K562 (cell line): ENCODE measurements at regions not wholly inside any gene's neighbourhood (a gene's known extent, or its start where the extent isn't known, plus 50 kb on each side); places are given as distances from the start of the nearest gene placed in this dataset.

Experiments used
- ATAC-seq: fragments of 200-7000 bp; cut with Tn5 transposase; 3 replicates; pipeline ENCODE4 v1.9.1; 2020; ENCODE audit warnings: moderate library complexity
- BruUV-seq: library from RNA; stranded (reverse); fragments of 400-500 nt; replicated peaks from 2 replicates; lab custom pipeline; 2021; lab: Mats Ljungman, UMichigan
- CTCF ChIA-PET: fragments of 300-600 bp; formaldehyde crosslinking; extraction: SDS; loops from one replicate; lab custom pipeline; 2021; ENCODE audit warnings: low intra/inter-chr PET ratio; lab: Yijun Ruan, JAX
- POLR2A ChIA-PET: fragments of 300-600, 350-650 bp; sonication (Branson Sonifier 250); formaldehyde crosslinking; extraction: SDS; loops from one replicate; lab custom pipeline; 2021; ENCODE audit warnings: antibody characterized with exemption, inconsistent platforms; lab: Yijun Ruan, JAX
- DNase-seq, 4 experiments: peaks; one replicate each; pipeline versions ENCODE4 v3.0.0 to v3.0.0-alpha.2; 2011 to 2018; ENCODE audit warnings: low spot score in 3 of 4, mixed read lengths in 3 of 4; ENCODE audit errors: extremely low read depth in 1 of 4
- FAIRE-seq: peaks from 2 replicates; lab custom pipeline; 2011; peaks lifted over from hg19 to GRCh38; lab: Jason Lieb, UNC
- H2AFZ ChIP-seq: 2 replicates; pipeline ENCODE4 v1.6.0; 2011; ENCODE audit warnings: low read depth, low read length, control low read depth, inconsistent platforms
- H3K27ac ChIP-seq: fragments of 200-600 bp; 3 replicates; pipeline ENCODE4 v1.8.0; 2011; ENCODE audit warnings: low read depth, mild to moderate bottlenecking, control low read depth, inconsistent platforms, low read length, moderate library complexity, mixed read lengths; ENCODE audit errors: extremely low read depth
- H3K27me3 ChIP-seq, 2 experiments: fragments of 300-600 bp in 1 of 2; 2 replicates in 1 of 2; 3 replicates in 1 of 2; pipeline versions ENCODE4 v1.6.0 to v1.8.0; 2011; ENCODE audit warnings: inconsistent platforms in 2 of 2, low read length in 2 of 2, mild to moderate bottlenecking in 1 of 2, mixed read lengths in 1 of 2, moderate library complexity in 1 of 2; ENCODE audit not compliant: control insufficient read depth in 2 of 2, insufficient read depth in 2 of 2
- H3K36me3 ChIP-seq: fragments of 300-600 bp; 3 replicates; pipeline ENCODE4 v1.8.0; 2011; ENCODE audit warnings: mild to moderate bottlenecking, low read length, inconsistent platforms; ENCODE audit not compliant: control insufficient read depth, insufficient read depth
- H3K4me1 ChIP-seq, 2 experiments: fragments of 200-600 bp in 1 of 2; replicated peaks in 1 of 2; 2 replicates in 1 of 2; 3 replicates in 1 of 2; pipeline versions ENCODE4 v1.5.1 to v1.8.0; 2011; ENCODE audit warnings: inconsistent platforms in 2 of 2, low read length in 2 of 2, mild to moderate bottlenecking in 1 of 2, mixed read lengths in 1 of 2, moderate library complexity in 1 of 2; ENCODE audit not compliant: control insufficient read depth in 2 of 2, insufficient read depth in 2 of 2
- H3K4me2 ChIP-seq: 2 replicates; pipeline ENCODE4 v1.6.1; 2011; ENCODE audit warnings: low read length, control low read depth, inconsistent platforms, mixed read lengths; ENCODE audit not compliant: insufficient read depth
- H3K4me3 ChIP-seq: fragments of 200-600 bp; sonication (generic), shearing (Covaris generic); 2 replicates; pipeline ENCODE4 v1.5.1; 2016; ENCODE audit warnings: control low read depth, inconsistent platforms
- H3K79me2 ChIP-seq: fragments of 200-600 bp; 3 replicates; pipeline ENCODE4 v1.8.0; 2011; ENCODE audit warnings: low read length, inconsistent platforms; ENCODE audit not compliant: control insufficient read depth, insufficient read depth
- H3K9ac ChIP-seq, 2 experiments: 2 replicates each; pipeline versions ENCODE4 v1.6.0 to v1.6.1; 2011; ENCODE audit warnings: low read depth in 2 of 2, low read length in 2 of 2, control low read depth in 1 of 2, inconsistent platforms in 1 of 2, mild to moderate bottlenecking in 1 of 2, mixed read lengths in 1 of 2; ENCODE audit not compliant: insufficient read depth in 1 of 2
- H3K9me1 ChIP-seq: one replicate; pipeline ENCODE4 v1.6.0; 2011; ENCODE audit warnings: inconsistent platforms, mild to moderate bottlenecking, low read length, moderate library complexity; ENCODE audit not compliant: control insufficient read depth, insufficient read depth
- H3K9me3 ChIP-seq: replicated peaks from 2 replicates; pipeline ENCODE4 v1.5.1; 2011; ENCODE audit warnings: low read depth, low read length, inconsistent platforms; ENCODE audit not compliant: control insufficient read depth, insufficient read depth
- H4K20me1 ChIP-seq: replicated peaks from 2 replicates; pipeline ENCODE4 v1.6.1; 2011; ENCODE audit warnings: low read length, inconsistent platforms, mixed read lengths; ENCODE audit not compliant: control insufficient read depth, insufficient read depth
- MEIS2 ChIP-seq: fragments of 450-650 bp; IDR thresholded peaks from 2 replicates; pipeline ENCODE4 v1.6.1; 2014; ENCODE audit warnings: mild to moderate bottlenecking; ENCODE audit not compliant: partially characterized antibody
- RFX1 ChIP-seq: fragments of 450-650 bp; IDR thresholded peaks from 2 replicates; pipeline ENCODE4 v1.6.1; 2016; ENCODE audit warnings: mild to moderate bottlenecking, moderate library complexity
- SAFB2 ChIP-seq: fragments of 200-400 bp; formaldehyde crosslinking; IDR thresholded peaks from 2 replicates; pipeline ENCODE4 v1.6.1; 2018; ENCODE audit warnings: borderline replicate concordance, low read length, low read depth, moderate library complexity; ENCODE audit not compliant: severe bottlenecking
- SOX6 ChIP-seq: fragments of 450-650 bp; IDR thresholded peaks from 2 replicates; pipeline ENCODE4 v1.6.1; 2014; ENCODE audit warnings: mild to moderate bottlenecking
- ZNF174 ChIP-seq: fragments of 250-450 bp; sonication (Bioruptor Pico); IDR thresholded peaks from 2 replicates; pipeline ENCODE4 v1.4.0; 2020; ENCODE audit warnings: mild to moderate bottlenecking
- WGBS: fragments of 100-300 bp; shearing (Covaris generic); methylation state at CpG from one replicate; pipeline ENCODE4 v1.1.6; 2016; ENCODE audit warnings: low coverage, mixed read lengths; ENCODE audit not compliant: insufficient coverage; ENCODE audit errors: missing lambda C conversion rate; 5-methylcytosine and 5-hydroxymethylcytosine counted together
- in situ Hi-C: fragments of 300-500 bp; cut with MboI; formaldehyde crosslinking; loops from 4 replicates; pipeline ENCODE4 v1.15.0; 2018; ENCODE audit warnings: inconsistent platforms, mixed read lengths
- intact Hi-C: fragments of 100-400 bp; cut with micrococcal nuclease; formaldehyde crosslinking; loops from 2 replicates; pipeline ENCODE4 v1.14.2; 2022
- TF ChIP-seq, protein P1 (sequence below): IDR thresholded peaks from 2 replicates; pipeline ENCODE4 v1.6.1; 2012; ENCODE audit warnings: low read depth, low read length, improper control_type of control experiment, borderline replicate concordance

DNA sequence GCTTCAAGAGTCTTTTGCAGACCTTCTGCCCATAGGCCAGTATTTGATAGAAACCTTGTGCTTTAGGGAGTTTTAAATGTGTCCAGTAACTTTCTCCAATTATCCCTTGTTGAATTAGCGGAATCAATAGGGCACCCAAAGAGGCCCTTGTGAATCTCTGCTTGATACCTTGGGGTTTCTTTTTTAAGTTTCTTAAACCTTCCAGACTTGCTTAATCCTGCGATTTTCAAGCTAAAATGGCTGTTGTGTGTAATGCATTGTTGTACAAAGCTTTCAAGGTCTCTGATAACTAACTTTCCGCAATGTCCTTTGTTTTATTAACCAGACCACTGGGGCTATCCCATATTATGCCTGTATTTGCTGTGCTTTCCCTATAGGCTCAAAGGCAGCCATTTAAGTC lies 577.4 kb upstream of the RORB start:
- Histone ChIP-seq H3K4me2 (no peak overlapping the region), H4K20me1 (no peaks in the 10 kb centered on the region), H3K4me1 (no peaks in the 10 kb centered on the region), H3K79me2 (no peaks in the 10 kb centered on the region), H3K27ac (no peak overlapping the region), H2AFZ (no peak overlapping the region), H3K9me3 (no peaks in the 10 kb centered on the region), H3K36me3 (no peaks in the 10 kb centered on the region), H3K27me3 (no peaks in the 10 kb centered on the region), H3K9ac (no peak overlapping the region), H3K4me3 (no peak overlapping the region), H3K9me1 (no peaks in the 10 kb centered on the region)
- FAIRE-seq (no peak), ATAC-seq (no peak), DNase-seq (no peak)
- 80% methylated on average over 2 of the region's 3 CpGs for WGBS
- CTCF ChIA-PET: no interaction called here
- TF ChIP-seq, protein P1, sequence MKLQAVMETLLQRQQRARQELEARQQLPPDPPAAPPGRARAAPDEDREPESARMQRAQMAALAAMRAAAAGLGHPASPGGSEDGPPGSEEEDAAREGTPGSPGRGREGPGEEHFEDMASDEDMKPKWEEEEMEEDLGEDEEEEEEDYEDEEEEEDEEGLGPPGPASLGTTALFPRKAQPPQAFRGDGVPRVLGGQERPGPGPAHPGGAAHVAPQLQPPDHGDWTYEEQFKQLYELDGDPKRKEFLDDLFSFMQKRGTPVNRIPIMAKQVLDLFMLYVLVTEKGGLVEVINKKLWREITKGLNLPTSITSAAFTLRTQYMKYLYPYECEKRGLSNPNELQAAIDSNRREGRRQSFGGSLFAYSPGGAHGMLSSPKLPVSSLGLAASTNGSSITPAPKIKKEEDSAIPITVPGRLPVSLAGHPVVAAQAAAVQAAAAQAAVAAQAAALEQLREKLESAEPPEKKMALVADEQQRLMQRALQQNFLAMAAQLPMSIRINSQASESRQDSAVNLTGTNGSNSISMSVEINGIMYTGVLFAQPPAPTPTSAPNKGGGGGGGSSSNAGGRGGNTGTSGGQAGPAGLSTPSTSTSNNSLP: no peak
- TF ChIP-seq MEIS2 (no peak), SOX6 (no peak), ZNF174 (CRISPR knock-in tag) (no peak)
- intact Hi-C loops: loop anchor here (2.0 kb wide), 1 partner anchor 45 kb away; no protein-coding TSS in a partner anchor
- in situ Hi-C loops: no loop called here
- BruUV-seq: no TSS peak
- POLR2A ChIA-PET: no interaction called here

DNA sequence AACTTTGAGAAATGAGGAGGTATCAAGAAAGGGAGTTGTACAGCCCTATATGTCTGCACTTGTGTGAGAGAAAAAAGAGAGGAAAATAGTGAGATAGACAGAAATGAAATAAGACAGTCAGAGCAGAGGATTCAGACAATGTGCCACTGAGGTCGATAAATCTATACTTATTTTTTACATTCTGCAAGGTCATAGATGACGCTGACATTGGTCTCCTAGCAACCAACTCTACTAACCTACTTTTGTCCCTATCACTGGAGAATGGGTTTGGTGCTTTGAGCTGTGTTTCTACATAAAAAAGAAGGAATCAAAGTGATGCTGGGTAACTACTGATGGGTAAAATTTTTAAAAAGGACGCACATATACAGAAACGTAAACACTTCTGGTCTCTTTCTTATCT lies 573.3 kb upstream of the RORB start:
- ChIA-PET POLR2A (no interaction called here), CTCF (no interaction called here)
- no peaks in the 10 kb centered on the region for H3K9me1 ChIP-seq
- FAIRE-seq (no peak), ATAC-seq (no peak), DNase-seq (no peak)
- no peaks in the 10 kb centered on the region for H3K4me1 ChIP-seq
- no peak overlapping the region for H3K9ac ChIP-seq
- H3K9me3 ChIP-seq: no peaks in the 10 kb centered on the region
- H3K79me2 ChIP-seq: no peaks in the 10 kb centered on the region
- in situ Hi-C loops: no loop called here
- H3K27ac ChIP-seq: no peak overlapping the region
- TF ChIP-seq SAFB2 (no peak), RFX1 (peak; percentile 63)
- H3K4me3 ChIP-seq: no peak overlapping the region
- no peaks in the 10 kb centered on the region for H4K20me1 ChIP-seq
- H3K36me3 ChIP-seq: no peaks in the 10 kb centered on the region
- H3K4me2 ChIP-seq: no peak overlapping the region
- BruUV-seq: no TSS peak
- H2AFZ ChIP-seq: no peak overlapping the region
- H3K27me3 ChIP-seq: no peaks in the 10 kb centered on the region
- 53% methylated on average over 3 of the region's 4 CpGs for WGBS
- intact Hi-C loops: no loop called here
